ENCODE measurements at regions not wholly inside any gene's neighbourhood (a gene's known extent, or its start where the extent isn't known, plus 50 kb on each side); places are given as distances from the start of the nearest gene placed in this dataset.

DNA sequence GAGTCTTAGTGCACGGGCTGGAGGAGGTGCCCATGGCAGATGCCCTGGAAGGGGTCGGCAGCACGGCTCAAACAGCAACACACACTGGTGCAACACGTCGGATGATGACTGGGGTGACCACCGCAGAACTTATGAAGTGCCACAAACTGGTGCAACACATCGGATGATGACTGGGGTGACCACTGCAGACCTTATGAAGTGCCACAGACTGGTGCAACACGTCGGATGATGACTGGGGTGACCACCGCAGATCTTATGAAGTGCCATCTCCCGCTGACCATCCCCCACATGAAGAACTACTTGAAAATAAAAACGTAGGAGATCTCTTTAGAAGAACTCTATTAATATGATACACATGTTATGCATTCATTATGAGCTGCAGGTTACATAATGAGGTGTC lies 218.3 kb downstream of the TBXT start:
- Histone ChIP-seq H3K9ac (no peak overlapping the region), H3K27me3 (replicated peaks; ENCODE audit: insufficient read depth) (no peaks in the 10 kb centered on the region), H3K9me3 (ENCODE audit: low read depth) (no peaks in the 10 kb centered on the region), H3K79me2 (ENCODE audit: insufficient read depth) (no peaks in the 10 kb centered on the region), H3K9me2 (ENCODE audit: insufficient read depth) (no peaks in the 10 kb centered on the region), H3F3A (ENCODE audit: insufficient read depth) (no peaks in the 10 kb centered on the region), H4K20me1 (ENCODE audit: insufficient read depth) (no peaks in the 10 kb centered on the region), H3K36me3 (ENCODE audit: low read depth) (no peaks in the 10 kb centered on the region), H3K4me3 (no peak overlapping the region), H3K4me1 (ENCODE audit: insufficient read depth) (no peaks in the 10 kb centered on the region), H2AFZ (no peak overlapping the region), H3K4me2 (ENCODE audit: unreplicated experiment) (no peak overlapping the region), H3K27ac (no peak overlapping the region)
- no peak for DNase-seq
- TF ChIP-seq EZH2phosphoT487 (IDR thresholded peaks at IDR 0.05; ENCODE audit: insufficient read depth, low read depth) (no peak), EZH2 (IDR thresholded peaks at IDR 0.05; ENCODE audit: insufficient read depth, poor library complexity, severe bottlenecking) (no peak)
- in situ Hi-C loops (cut with MboI): no loop called here
- WGBS, 2 experiments (ENCODE audit: low coverage in 1 of 2, low lambda C conversion rate in 2 of 2, missing lambda C conversion rate in 2 of 2): 53 to 68% methylated on average over 12 of the region's 12 CpGs

DNA sequence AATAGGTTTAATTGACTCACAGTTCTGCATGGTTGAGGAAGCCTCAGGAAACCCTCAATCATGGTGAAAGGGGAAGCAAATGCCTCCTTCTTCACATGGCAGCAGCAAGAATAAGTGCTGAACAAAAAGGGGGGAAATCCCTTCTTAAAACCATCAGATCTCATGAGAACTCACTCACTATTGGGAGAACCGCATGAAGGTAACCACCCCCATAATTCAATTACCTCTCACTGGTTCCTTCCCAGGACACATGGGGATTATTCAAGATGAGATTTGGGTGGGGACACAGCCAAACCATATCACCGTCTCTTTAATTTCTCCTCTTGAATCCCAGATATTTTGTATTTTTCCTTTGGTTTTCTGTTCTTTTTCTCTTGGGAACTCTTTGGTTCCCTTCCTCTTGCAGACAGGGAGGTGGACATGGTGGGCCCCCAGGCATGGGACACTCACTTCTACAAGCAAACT lies 223.6 kb downstream of the TBXT start:
- WGBS, 2 experiments (ENCODE audit: low coverage in 1 of 2, low lambda C conversion rate in 2 of 2, missing lambda C conversion rate in 2 of 2): 47 to 65% methylated on average over 2 of the region's 2 CpGs
- Histone ChIP-seq H4K20me1 (ENCODE audit: insufficient read depth) (no peaks in the 10 kb centered on the region), H3K4me3 (no peak overlapping the region), H3K36me3 (ENCODE audit: low read depth) (no peaks in the 10 kb centered on the region), H3K9ac (no peak overlapping the region), H2AFZ (no peak overlapping the region), H3K79me2 (ENCODE audit: insufficient read depth) (no peaks in the 10 kb centered on the region), H3K27me3 (replicated peaks; ENCODE audit: insufficient read depth) (no peaks in the 10 kb centered on the region), H3K4me1 (ENCODE audit: insufficient read depth) (no peaks in the 10 kb centered on the region), H3K9me3 (ENCODE audit: low read depth) (no peaks in the 10 kb centered on the region), H3K9me2 (ENCODE audit: insufficient read depth) (no peaks in the 10 kb centered on the region), H3F3A (ENCODE audit: insufficient read depth) (no peaks in the 10 kb centered on the region), H3K4me2 (ENCODE audit: unreplicated experiment) (no peak overlapping the region), H3K27ac (no peak overlapping the region)
- in situ Hi-C loops (cut with MboI): no loop called here
- DNase-seq: no peak
- TF ChIP-seq EZH2 (IDR thresholded peaks at IDR 0.05; ENCODE audit: insufficient read depth, poor library complexity, severe bottlenecking): no peak
- no peak for TF ChIP-seq EZH2phosphoT487 (IDR thresholded peaks at IDR 0.05; ENCODE audit: insufficient read depth, low read depth)

DNA sequence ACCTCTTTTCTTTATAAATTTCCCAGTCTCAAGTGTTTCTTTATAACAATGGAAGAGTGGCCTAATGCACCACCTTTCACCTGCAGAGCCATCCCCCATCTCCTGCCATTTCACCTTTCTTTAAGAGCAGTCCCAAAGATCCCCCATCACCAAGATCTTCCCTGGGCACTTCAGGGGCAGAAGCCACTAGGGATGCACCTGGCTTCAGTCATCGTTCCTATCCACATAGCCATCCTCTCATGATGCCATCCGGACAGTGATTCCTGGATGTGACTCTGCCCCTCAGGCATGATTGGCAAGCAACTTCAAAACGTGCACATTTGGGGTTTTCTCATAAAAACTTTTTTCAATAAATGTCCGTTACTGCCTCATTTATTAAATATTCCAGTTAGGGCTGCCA lies 225.9 kb downstream of the TBXT start:
- TF ChIP-seq EZH2 (IDR thresholded peaks at IDR 0.05; ENCODE audit: insufficient read depth, poor library complexity, severe bottlenecking) (no peak), EZH2phosphoT487 (IDR thresholded peaks at IDR 0.05; ENCODE audit: insufficient read depth, low read depth) (no peak)
- Histone ChIP-seq H3K79me2 (ENCODE audit: insufficient read depth) (no peaks in the 10 kb centered on the region), H2AFZ (no peak overlapping the region), H3K9ac (no peak overlapping the region), H3K4me2 (ENCODE audit: unreplicated experiment) (no peak overlapping the region), H3K9me3 (ENCODE audit: low read depth) (no peaks in the 10 kb centered on the region), H3K9me2 (ENCODE audit: insufficient read depth) (no peaks in the 10 kb centered on the region), H4K20me1 (ENCODE audit: insufficient read depth) (no peaks in the 10 kb centered on the region), H3F3A (ENCODE audit: insufficient read depth) (no peaks in the 10 kb centered on the region), H3K4me3 (no peak overlapping the region), H3K4me1 (ENCODE audit: insufficient read depth) (no peaks in the 10 kb centered on the region), H3K36me3 (ENCODE audit: low read depth) (no peaks in the 10 kb centered on the region), H3K27me3 (replicated peaks; ENCODE audit: insufficient read depth) (no peaks in the 10 kb centered on the region), H3K27ac (no peak overlapping the region)
- no peak for DNase-seq
- in situ Hi-C loops (cut with MboI): no loop called here
- WGBS, 2 experiments (ENCODE audit: low coverage in 1 of 2, low lambda C conversion rate in 2 of 2, missing lambda C conversion rate in 2 of 2): 39 to 40% methylated on average over 4 of the region's 4 CpGs

DNA sequence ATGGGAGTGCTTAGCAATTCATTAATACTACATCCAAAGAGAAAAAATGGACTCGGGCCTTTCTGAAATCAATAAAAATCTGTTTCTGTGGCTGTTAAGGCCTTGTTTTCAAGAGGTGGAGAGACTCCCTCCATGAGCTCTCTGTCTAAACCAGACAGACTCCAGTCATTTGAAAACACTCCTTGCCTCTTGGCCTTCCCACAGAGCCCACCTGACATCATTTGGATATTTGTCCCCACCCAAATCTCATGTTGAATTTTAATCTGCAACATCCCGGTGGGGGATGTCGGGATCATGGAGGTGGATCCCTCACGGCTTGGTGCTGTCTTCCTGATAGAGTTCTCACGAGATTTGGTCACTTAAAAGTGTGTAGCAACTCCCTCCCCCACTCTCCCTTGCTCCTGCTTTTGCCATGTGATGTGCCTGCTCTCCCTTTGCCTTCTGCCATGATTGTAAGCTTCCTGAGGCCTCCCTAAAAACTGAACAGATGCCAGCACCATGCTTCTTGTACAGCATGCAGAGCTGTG lies 226.3 kb downstream of the TBXT start:
- Histone ChIP-seq H3K27ac (no peak overlapping the region), H3K9me2 (ENCODE audit: insufficient read depth) (no peaks in the 10 kb centered on the region), H3K4me1 (ENCODE audit: insufficient read depth) (no peaks in the 10 kb centered on the region), H3K4me2 (ENCODE audit: unreplicated experiment) (no peak overlapping the region), H3K9me3 (ENCODE audit: low read depth) (no peaks in the 10 kb centered on the region), H3K4me3 (no peak overlapping the region), H3K36me3 (ENCODE audit: low read depth) (no peaks in the 10 kb centered on the region), H4K20me1 (ENCODE audit: insufficient read depth) (no peaks in the 10 kb centered on the region), H2AFZ (no peak overlapping the region), H3K27me3 (replicated peaks; ENCODE audit: insufficient read depth) (no peaks in the 10 kb centered on the region), H3K79me2 (ENCODE audit: insufficient read depth) (no peaks in the 10 kb centered on the region), H3F3A (ENCODE audit: insufficient read depth) (no peaks in the 10 kb centered on the region), H3K9ac (no peak overlapping the region)
- 41 to 45% methylated on average over 5 of the region's 5 CpGs for WGBS, 2 experiments (ENCODE audit: low coverage in 1 of 2, low lambda C conversion rate in 2 of 2, missing lambda C conversion rate in 2 of 2)
- TF ChIP-seq EZH2phosphoT487 (IDR thresholded peaks at IDR 0.05; ENCODE audit: insufficient read depth, low read depth): no peak
- no peak for TF ChIP-seq EZH2 (IDR thresholded peaks at IDR 0.05; ENCODE audit: insufficient read depth, poor library complexity, severe bottlenecking)
- in situ Hi-C loops (cut with MboI): no loop called here
- no peak for DNase-seq

DNA sequence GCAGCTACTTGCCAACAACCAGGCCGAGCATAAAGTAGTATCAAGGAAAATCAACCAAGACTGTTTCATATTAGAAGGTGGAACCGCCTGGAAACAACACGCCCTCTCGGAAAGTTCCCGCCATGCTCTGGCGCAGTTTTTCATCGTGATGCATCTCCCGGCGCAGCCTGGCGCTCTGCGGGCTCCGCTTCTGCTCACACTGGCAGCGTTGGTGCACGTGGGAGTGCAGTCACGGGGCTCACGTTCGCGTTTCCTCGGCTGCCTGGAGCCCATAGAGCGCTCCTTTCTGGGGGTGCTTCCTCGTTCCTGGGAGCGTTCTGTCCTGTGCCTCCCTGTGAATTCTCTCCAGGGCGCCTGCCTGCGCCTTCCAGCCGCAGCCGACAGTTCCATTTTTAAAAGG lies 227.3 kb downstream of the TBXT start:
- no peaks in the 10 kb centered on the region for H3K36me3 ChIP-seq (ENCODE audit: low read depth)
- H3K9me3 ChIP-seq (ENCODE audit: low read depth): no peaks in the 10 kb centered on the region
- no peak overlapping the region for H3K9ac ChIP-seq
- H4K20me1 ChIP-seq (ENCODE audit: insufficient read depth): no peaks in the 10 kb centered on the region
- DNase-seq: no peak
- H3K79me2 ChIP-seq (ENCODE audit: insufficient read depth): no peaks in the 10 kb centered on the region
- H3F3A ChIP-seq (ENCODE audit: insufficient read depth): no peaks in the 10 kb centered on the region
- no peak overlapping the region for H3K4me2 ChIP-seq (ENCODE audit: unreplicated experiment)
- no peak for TF ChIP-seq EZH2phosphoT487 (IDR thresholded peaks at IDR 0.05; ENCODE audit: insufficient read depth, low read depth)
- no peak for TF ChIP-seq EZH2 (IDR thresholded peaks at IDR 0.05; ENCODE audit: insufficient read depth, poor library complexity, severe bottlenecking)
- no peaks in the 10 kb centered on the region for H3K27me3 ChIP-seq (replicated peaks; ENCODE audit: insufficient read depth)
- no peak overlapping the region for H3K4me3 ChIP-seq
- no peaks in the 10 kb centered on the region for H3K4me1 ChIP-seq (ENCODE audit: insufficient read depth)
- 76% methylated on average over 26 of the region's 26 CpGs for WGBS, 2 experiments (ENCODE audit: low coverage in 1 of 2, low lambda C conversion rate in 2 of 2, missing lambda C conversion rate in 2 of 2)
- in situ Hi-C loops (cut with MboI): no loop called here
- H3K9me2 ChIP-seq (ENCODE audit: insufficient read depth): no peaks in the 10 kb centered on the region
- no peak overlapping the region for H3K27ac ChIP-seq
- no peak overlapping the region for H2AFZ ChIP-seq
